Upper lobe of left lung (tissue), 4 donors: ENCODE measurements at regions not wholly inside any gene's neighbourhood (a gene's known extent, or its start where the extent isn't known, plus 50 kb on each side); places are given as distances from the start of the nearest gene placed in this dataset.

Source experiments
- EP300 ChIP-seq, 4 donors: sonication (generic); formaldehyde crosslinking; IDR thresholded peaks; one replicate each; pipeline ENCODE4 v1.5.1; 2017; ENCODE audit warnings: antibody characterized with exemption in 4 of 4, control low read depth in 2 of 4
- POLR2A ChIP-seq, 4 donors: fragments of 450-650 bp; IDR thresholded peaks; one replicate each; pipeline ENCODE4 v1.5.1; 2016 to 2017; ENCODE audit warnings: antibody characterized with exemption in 4 of 4, mild to moderate bottlenecking in 2 of 4
- TF ChIP-seq, protein P1 (sequence below), 6 experiments: fragments of 450-650 bp in 4 of 6; fragments of 200-600 bp in 2 of 6; sonication (generic) in 2 of 6; IDR thresholded peaks; one replicate each; pipeline ENCODE4 v1.5.1; 2016 to 2019; ENCODE audit warnings: antibody characterized with exemption in 6 of 6

DNA sequence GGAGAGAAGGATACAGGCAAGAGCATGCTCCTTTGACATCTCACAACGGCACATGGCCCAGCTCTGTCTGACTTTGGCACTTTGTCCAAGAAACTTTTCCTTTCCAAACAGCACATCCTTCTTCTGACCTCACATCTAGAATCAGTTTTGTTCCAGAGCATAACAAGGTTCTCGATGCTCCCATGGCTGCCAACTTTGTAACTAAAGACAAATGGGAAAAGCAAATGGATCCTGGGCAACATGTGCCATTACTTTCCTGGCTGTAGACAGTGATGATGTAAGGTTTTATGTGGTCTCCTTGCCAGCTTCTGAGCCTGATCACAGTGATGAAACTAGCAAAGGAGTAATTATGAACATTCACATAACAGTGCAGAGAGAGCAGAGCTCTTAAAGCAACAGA lies 171.8 kb upstream of the C1orf87 start:
- TF ChIP-seq, protein P1, sequence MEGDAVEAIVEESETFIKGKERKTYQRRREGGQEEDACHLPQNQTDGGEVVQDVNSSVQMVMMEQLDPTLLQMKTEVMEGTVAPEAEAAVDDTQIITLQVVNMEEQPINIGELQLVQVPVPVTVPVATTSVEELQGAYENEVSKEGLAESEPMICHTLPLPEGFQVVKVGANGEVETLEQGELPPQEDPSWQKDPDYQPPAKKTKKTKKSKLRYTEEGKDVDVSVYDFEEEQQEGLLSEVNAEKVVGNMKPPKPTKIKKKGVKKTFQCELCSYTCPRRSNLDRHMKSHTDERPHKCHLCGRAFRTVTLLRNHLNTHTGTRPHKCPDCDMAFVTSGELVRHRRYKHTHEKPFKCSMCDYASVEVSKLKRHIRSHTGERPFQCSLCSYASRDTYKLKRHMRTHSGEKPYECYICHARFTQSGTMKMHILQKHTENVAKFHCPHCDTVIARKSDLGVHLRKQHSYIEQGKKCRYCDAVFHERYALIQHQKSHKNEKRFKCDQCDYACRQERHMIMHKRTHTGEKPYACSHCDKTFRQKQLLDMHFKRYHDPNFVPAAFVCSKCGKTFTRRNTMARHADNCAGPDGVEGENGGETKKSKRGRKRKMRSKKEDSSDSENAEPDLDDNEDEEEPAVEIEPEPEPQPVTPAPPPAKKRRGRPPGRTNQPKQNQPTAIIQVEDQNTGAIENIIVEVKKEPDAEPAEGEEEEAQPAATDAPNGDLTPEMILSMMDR (IDR thresholded peaks at IDR 0.05): no peak
- TF ChIP-seq POLR2A (IDR thresholded peaks at IDR 0.05): no peak
- no peak for TF ChIP-seq EP300 (IDR thresholded peaks at IDR 0.05)
